ENCODE measurements at regions not wholly inside any gene's neighbourhood (a gene's known extent, or its start where the extent isn't known, plus 50 kb on each side); places are given as distances from the start of the nearest gene placed in this dataset.
"Not testable (repeated sequence)": the region's sequence is repeated elsewhere in the genome, so short reads cannot be mapped to it uniquely, and the experiment has no call there.

DNA sequence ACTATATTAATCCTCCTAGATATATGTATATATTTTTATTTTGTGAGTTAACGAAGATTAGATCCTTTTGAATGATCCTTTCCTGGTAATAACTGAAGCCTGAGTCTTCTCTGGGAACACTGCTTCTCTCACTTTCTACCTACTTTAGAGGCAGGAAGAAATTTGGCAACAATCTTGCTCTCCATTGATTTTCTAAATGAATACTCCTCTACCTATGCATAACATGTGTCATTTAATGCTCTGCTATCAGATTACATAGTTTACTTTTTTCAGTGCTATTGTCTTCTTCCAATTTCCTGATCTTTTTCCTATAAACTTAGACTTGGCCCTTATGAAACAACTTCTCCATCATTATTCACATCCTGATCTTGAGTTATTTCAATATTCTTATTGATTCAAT is 60.4 kb upstream of the PDHA2 start:
- DNase-seq (ENCODE audit: low read depth), result no peak

DNA sequence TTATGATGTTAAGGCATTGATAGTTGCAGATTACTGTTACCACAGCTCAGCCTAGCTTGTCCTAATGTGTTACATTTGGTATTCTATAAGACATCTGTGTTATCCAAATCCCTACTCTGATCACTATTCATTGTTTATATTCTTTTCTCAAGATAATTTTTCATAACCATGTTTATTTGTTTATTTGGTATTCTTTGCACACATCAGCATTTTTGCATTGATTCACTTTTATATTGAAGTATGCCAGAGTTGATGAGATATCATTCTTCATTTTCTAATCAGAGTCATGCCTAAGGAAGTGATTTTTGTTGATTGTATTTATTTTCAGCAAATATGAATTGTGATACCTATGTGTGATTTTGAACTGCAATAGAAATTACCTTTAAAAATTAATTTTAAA is 61.2 kb upstream of the PDHA2 start:
- no peak for DNase-seq (ENCODE audit: low read depth)

DNA sequence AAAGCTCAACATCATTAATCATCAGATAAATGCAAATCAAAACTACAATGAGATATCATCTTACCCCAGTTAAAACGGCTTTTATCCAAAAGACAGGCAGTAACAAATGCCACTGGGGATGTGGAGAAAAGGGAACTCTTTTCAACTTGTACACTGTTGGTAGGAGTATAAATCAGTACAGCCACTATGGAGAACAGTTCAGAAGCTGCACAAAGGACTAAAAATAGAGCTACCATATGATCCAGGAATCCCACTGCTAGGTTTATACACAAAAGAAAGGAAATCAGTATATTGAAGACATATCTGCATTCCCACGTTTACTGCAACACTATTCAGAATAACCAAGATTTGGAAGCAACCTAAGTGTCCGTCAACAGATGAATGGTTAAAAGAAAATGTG is 69.3 kb upstream of the PDHA2 start:
- not testable (repeated sequence) for DNase-seq (ENCODE audit: low read depth)

DNA sequence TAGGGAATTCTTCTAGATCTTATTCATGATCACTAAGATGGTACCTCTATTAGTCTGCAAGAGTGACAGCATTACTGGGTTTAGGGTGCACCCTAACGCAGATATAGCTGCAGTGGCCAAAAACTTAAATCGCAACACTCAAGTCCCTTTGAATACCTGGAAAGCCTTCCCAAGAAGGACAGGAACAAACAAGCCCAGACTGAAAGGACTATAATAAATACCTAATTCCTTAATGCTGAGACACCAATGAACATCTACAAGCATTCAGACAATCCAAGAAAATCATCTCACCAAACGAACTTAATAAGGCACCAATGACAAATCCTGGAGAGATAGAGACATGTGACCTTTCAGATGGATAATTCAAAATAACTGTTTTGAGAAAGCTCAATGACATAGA is 74.9 kb upstream of the PDHA2 start:
- no peak for DNase-seq (ENCODE audit: low read depth)

DNA sequence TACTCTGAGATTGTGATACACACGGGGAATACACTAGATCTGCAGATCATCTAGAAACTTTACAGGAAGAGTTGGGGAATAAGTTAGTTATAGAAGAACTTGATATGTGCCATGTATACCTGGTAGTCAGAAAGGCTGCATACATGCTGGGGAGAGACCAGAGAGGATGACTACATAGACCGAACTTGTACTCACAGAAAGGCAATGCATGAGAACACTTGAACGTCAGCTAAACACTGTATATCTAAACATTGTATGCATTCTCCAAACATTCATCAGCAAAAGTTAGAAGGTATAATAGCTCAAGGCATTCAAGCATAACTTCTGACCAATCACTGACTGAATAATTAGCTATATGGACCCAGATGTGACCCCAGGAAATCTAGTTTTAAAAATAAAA is 78.0 kb upstream of the PDHA2 start:
- DNase-seq (ENCODE audit: low read depth), result no peak

DNA sequence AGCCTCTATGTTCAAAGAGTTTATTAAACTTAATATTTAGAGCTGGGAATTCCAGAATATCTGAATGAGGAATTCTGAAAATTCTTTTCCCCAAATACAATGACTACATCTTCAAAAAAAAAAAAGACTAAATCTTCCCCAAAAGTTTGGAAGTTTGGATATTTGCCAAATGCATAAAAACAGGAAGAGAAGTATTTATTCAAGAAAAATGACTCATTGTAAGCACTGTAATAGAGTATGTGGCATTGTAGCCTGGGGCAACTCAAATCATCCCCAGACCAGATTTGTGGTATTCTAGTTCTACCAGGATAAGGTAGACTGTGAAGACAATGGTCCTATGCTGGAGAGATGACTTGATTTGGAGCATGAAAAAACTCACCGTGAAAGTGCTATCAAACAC is 78.5 kb upstream of the PDHA2 start:
- DNase-seq (ENCODE audit: low read depth), result peak; percentile 79

DNA sequence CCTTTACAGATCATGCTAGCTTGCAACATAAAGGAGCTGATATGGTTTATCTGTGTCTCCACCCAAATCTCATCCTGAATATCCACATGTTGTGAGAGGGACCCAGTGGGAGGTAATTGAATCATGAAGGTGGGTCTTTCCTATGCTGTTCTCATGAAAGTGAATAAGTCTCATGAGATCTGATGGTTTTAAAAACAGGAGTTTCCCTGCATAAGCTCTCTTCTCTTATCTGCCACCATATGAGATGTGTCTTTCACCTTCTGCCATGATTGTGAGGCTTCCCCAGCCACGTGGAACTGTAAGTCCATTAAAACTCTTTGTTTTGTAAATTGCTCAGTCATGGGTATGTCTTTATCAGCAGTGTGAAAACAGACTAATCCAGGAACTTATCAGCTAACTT is 79.2 kb upstream of the PDHA2 start:
- not testable (repeated sequence) for DNase-seq (ENCODE audit: low read depth)

DNA sequence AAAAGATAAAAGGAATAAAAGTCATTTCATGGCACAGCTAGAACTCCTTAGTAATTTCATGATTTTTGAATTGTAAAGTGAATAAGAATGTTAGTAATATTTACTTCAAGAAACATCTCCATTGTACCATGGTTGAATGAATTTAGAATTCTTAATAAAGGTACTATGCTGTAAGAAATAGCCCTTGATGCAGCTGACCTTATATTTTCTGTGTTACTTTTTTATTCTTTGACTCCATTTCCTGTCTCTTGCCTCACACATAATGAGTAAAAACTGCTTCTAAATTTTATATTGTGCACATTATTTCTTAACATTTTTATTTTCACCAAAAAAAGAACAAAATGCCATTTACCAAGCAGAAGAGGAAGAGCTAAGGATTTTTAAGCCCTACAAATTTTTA is 81.9 kb upstream of the PDHA2 start:
- DNase-seq (ENCODE audit: low read depth), result no peak

DNA sequence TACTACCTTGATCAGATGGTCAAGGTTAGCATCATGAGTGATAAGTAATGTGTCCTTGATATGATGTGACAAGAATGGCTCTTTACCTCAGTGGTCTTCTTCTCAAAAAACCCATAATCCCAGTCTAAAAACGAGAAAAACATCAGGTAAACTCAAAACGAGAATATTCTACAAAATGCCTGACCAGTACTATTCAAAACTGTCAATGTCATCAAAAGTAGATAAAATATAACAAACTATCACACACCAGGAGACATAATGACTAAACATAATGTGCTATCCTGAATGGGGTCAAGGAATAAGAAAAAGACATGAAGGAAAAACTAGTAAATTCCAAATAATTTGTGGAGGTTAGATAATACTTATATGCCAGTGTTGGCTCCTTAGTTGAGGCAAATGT is 85.2 kb upstream of the PDHA2 start:
- no peak for DNase-seq (ENCODE audit: low read depth)

DNA sequence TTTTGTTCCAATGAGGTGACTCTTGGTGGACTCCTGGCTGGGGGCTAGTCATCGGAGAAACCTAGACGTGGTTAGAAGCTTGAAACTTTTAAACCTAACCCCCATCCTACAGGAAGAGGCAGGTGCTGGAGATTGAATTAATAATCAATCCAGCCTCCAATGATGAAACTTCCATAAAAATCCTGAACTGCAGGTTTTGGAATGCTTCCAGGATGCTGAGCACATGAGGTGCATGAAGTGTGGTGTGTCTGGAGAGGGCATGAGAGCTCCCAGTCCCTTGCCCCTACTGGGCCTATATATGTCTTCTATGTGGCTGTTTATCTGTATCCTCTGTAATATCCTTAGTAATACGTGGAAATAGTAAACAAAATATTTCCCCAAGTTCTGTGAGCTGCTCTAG is 90.7 kb upstream of the PDHA2 start:
- no peak for DNase-seq (ENCODE audit: low read depth)

DNA sequence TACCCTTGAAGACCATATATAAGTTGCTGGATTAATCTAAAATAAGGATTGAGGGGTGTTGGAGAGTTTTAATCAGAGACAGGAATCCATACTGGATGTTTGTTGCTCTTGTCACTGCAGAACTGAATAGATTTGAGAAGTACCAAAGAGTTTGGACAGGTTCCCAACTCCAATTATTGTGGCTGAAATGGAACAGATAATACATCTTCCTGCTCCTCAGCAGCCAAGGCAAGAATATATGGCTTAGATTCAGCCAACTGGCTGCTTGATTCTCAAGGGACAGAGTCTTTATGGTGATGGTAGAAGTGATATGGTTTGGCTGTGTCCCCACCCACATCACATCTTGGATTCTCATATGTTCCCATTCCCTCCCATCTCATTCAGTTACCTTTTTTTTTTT is 97.0 kb upstream of the PDHA2 start:
- DNase-seq (ENCODE audit: low read depth), result no peak

DNA sequence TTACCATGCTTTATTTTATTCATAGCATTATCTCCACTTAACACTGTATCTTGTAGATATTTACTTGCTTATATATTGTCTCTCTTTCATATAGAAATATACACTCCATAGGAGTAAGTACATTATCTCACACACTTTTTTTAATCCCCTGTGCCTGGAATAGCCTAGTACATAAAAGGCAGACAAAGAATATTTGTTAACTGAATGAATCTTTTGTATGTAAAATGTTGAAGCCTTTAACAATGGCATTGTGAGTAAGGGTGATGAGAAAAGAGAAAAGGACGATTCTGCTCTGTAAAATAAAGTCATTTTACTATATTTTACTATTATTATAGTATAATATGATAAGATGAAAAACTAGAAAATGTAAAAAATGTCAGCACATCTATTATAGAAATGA is 97.7 kb upstream of the PDHA2 start:
- DNase-seq (ENCODE audit: low read depth), result no peak

DNA sequence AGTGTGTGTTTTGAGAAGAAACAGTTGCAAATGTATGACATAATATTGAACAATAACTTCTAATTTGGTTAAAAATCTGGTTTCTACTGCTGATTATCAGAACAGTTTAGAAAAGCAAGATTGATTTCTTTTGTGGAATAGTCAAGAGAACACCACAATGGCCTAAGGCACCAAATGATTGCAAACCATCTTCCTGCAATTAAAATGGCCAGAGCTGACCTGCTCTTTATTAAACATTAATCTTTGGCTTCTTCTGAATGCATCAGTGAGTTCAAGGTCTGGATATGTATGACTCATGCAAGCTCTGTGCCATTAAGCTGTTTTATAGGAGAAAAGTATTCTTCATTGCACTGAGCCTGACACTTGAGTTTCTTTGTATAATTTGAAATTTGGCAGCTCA is 107.8 kb upstream of the PDHA2 start:
- DNase-seq (ENCODE audit: low read depth), result no peak

DNA sequence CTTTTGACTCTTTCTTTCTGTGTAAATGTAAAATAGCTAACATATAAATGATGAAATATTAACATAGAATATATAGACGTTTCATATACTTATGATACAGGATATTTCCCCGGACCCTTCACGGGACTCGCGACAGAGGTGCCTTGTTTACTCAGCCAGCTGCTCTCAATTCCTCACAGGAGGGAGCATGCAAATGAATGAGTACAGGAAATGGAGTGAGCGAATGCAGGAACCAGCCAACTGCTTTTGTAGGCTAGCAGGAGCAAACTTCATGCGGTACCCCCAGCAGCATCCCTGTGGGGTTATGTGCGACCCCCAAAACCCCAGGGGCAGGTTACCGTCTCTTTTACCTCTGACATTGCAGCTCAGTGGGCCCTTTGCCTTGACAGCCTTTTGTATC is 110.3 kb upstream of the PDHA2 start:
- no peak for DNase-seq (ENCODE audit: low read depth)

DNA sequence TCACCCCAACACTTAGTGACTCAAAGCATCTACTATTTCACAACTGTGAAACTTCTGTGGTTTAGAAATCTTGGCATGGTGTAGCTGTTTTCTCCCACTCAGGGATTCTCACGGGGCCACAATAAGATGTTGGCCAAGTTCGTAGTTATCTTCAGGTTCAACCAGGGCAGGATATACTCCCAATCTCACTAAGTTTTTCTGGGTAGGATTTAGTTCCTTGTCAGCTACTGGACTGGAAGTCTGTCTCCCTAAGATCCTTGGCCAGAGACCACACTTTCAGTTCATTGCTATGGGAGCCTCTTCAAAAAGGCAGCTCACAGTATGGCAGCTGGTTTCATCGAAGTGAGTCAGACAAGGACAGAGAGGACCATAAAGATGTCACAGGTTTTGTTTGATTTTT is 111.7 kb upstream of the PDHA2 start:
- no peak for DNase-seq (ENCODE audit: low read depth)

DNA sequence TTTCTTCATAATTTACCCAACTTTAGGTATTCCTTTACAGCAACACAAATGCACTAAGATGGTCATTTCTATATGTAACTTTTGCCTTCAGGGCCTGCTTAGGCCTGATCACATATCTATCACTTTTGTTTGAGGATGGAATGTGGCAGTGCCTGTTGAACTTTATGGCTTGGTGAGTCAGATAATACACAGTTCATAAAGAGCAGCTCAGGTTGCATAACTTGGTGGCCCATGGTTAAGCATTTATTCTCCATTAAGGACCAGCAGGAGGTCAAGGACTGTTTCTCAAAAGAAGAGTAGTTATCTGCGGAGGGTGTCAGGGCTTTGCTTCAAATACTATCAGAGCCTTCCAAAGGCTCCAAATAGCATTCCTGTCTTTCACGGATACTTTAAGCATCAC is 124.1 kb upstream of the PDHA2 start:
- no peak for DNase-seq (ENCODE audit: low read depth)

DNA sequence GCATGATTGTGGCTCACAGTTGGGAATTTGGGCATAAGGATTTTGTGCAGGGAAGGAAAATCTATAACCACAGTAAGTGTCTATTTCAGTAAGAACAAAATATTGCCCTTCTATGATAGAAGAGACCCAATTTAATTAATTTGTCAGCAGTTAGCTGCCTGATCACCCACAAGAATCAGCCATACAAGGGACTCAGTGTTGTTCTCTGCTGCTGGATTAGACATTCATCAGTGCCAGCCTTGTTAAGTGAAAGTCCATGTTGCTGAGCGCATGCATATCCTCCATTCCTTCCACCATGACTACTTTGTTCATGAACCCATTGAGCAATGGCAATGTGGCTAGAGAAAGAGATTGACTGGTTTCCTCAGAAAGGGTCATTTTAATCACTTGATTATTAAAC is 125.3 kb upstream of the PDHA2 start:
- no peak for DNase-seq (ENCODE audit: low read depth)

DNA sequence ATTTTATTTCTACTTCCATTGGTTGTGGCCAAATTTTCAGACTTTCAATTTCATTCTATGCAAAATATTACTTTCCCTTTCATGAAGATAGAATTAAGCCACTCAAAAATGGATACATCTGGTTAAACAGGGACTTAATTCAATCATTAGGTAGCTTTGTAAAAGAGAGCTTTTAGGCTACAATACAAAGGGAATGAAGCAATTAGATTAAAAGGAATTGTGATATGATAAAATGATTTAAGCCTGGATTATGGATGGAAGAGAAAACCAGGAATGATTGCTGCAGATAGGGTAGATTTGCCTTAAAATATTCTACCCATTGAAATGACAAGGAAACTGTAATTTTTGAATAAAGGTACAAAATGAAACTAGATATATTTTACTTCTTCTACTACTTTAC is 134.6 kb upstream of the PDHA2 start:
- no peak for DNase-seq (ENCODE audit: low read depth)

DNA sequence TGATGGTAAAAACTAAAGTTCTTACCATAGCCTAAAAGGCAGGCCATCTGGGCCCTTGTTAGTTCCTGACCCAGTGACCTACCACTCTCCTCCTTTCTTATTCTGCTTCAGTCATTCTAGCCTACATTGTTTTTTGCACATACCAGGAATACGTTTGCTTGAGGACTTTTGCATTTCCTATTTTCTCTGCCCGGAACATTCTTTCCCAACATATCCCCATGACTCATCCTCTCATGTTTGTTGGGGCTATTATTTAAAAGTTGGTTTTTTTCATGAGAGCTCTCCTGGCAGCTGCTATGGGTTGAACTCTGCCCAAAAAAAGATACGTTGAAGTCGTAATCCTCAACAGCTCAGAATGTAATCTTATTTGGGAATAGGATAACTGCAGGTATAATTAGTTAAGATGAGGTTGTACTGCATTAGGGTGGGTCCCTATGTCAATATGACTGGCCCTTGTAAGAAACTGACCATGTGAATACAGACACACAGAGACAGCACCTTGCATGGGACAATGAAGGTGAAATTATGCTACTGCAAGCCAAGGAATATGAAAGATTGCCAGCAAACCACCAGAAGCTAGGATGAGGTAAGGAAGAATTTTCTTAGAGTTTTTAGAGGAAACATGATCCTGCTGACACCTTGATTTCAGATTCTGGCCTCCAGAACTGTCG is 138.3 kb upstream of the PDHA2 start:
- peak; percentile 49 for DNase-seq (ENCODE audit: low read depth)

DNA sequence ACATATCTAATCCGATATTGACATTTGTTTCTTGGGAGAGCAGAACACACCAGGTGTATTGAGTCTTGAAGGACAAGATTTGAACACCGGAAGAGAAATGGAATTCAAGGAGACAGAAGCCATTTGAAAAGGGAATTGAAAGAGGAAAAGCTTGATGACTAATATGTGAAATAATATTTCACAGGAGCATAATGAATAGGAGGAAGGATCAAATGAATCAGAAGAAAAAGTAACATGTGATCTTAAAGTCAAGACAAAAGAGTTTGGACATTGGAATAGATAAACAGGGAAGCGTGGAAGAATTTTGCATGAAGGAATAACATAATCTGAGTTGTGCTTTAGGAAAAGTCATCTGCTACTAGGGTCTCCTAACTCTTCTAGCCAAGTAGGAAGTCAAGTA is 145.5 kb upstream of the PDHA2 start:
- peak; percentile 50 for DNase-seq (ENCODE audit: low read depth)

DNA sequence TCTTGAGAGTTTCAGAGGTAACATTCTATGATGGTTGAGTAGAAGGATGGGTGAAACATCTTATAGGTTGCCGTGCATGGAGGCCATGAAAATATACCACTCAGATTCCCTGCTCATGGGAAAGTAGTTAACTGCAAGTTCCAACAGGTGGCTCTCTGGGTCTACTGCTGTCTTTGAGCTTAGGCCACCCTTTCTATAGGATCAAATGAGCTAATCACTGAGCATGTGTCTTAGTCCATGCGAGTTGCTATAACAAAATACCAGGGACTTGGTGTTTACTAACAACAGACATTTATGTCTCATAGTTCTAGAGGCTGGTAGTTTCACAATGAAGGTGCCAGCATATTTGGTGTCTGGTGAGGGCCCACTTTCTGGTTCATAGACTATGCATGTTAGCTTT is 144.8 kb upstream of the UNC5C start:
- peak; percentile 48 for DNase-seq (ENCODE audit: low read depth)

DNA sequence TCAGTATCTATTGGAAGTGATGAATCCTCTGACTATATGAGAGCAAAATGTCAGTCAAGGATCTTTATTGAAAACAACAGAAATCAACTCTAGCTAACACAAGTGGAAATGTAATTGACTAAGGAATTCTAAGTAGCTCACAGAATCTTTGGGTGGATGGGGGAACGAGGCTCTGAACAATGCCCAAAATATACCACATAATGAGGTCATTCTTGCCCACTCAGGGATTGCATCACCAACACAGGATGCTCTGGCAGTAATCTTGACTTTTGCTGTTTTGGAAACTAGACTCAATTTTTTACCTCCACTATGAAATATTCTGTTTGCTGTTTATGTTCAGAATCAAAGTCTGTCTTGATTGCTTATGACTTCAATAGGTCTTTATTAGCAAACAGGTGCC is 127.4 kb upstream of the UNC5C start:
- peak; percentile 47 for DNase-seq (ENCODE audit: low read depth)

DNA sequence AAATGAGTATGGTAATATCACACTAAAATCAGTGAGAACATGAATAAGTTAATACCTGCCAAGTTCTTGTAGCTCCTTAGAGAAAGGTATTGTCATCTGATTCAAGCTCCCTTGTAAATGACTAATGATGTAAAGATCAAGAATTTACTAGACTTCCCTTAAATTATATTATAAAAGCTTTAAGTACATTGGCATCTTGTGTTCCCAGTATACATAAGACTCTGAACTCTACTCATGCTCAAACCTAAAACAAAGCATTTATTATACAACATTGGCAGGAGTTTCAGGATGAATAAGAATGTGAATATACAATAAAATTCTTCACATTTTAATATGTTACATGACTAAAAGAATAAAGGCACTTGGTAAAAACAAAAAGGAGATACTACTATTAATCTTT is 126.8 kb upstream of the UNC5C start:
- DNase-seq (ENCODE audit: low read depth), result no peak

DNA sequence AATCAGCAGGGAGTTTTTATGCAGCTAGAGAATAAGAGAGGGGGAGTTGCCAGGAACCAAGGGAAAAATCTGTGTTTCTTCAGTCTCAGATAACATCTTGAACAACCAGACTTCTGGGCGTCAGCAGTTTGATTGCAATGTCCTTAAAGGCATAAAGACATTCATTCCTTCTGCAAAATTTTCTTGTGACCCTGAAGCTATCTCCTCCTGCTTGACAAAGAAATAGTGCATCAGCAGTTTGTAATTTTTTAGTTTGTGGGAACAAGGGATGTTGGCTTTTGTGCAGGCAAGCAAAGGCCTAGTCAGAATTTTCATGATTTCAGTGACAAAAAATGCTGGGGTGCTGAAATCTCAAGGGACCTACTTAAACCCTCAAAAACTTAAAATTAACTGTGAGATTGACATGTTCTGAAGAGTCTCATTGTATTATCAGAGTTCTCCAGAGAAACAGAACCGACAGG is 125.8 kb upstream of the UNC5C start:
- DNase-seq (ENCODE audit: low read depth), result no peak
